ENCODE measurements at regions not wholly inside any gene's neighbourhood (a gene's known extent, or its start where the extent isn't known, plus 50 kb on each side); places are given as distances from the start of the nearest gene placed in this dataset.

DNA sequence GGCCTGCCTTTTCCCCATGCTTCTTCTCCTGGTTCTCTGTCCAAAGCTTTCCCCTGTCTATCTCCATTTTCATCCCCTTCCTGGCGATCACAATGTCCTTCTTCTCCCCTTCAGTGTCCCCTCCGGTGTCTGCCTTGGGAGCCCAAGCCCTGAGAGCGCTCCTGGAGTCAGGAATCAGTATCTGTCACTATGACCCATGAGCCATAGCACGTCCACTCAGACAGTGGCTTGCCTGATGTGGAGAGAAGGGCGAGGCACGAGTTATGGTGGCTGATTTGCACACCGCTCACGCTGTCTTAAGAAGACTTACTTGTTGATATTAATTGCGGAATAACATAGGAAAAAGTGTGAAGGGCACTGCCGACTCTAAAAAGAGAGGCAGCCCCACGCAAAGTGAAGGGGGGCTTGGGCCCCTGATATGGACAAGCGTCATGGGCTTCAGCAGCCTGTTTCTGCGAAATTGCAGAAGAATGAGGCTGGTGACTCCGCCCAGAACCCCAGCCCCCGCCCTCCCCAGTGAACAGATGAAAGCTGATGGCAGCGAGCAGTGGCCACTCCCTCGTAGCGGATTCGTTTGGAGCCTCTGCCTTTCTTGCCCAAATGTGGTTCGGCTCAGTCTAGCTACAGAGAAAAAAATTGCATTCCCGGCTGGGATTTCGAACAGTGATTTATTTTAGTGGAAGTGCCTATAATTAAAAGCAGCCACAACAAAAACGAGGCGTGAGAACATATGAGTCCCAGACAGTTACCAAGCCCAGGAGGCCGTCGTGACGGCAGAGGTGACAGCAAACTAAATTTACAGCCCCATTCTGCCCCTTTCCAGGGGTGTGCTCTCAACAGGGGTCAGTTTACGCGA lies 149.8 kb downstream of the ICE1 start:
- no peak for TF ChIP-seq POLR2A (IDR thresholded peaks at IDR 0.05)
- TF ChIP-seq, protein P1, sequence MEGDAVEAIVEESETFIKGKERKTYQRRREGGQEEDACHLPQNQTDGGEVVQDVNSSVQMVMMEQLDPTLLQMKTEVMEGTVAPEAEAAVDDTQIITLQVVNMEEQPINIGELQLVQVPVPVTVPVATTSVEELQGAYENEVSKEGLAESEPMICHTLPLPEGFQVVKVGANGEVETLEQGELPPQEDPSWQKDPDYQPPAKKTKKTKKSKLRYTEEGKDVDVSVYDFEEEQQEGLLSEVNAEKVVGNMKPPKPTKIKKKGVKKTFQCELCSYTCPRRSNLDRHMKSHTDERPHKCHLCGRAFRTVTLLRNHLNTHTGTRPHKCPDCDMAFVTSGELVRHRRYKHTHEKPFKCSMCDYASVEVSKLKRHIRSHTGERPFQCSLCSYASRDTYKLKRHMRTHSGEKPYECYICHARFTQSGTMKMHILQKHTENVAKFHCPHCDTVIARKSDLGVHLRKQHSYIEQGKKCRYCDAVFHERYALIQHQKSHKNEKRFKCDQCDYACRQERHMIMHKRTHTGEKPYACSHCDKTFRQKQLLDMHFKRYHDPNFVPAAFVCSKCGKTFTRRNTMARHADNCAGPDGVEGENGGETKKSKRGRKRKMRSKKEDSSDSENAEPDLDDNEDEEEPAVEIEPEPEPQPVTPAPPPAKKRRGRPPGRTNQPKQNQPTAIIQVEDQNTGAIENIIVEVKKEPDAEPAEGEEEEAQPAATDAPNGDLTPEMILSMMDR (IDR thresholded peaks at IDR 0.05), result no peak

All from thyroid gland (tissue), 4 donors.